CD14-positive monocyte (primary cell): ENCODE measurements at regions not wholly inside any gene's neighbourhood (a gene's known extent, or its start where the extent isn't known, plus 50 kb on each side); places are given as distances from the start of the nearest gene placed in this dataset.

Source experiments
- DNase-seq, 3 donors: peaks; one replicate each; pipeline ENCODE4 v3.0.0-alpha.2; 2011 to 2022
- H2AFZ ChIP-seq: 2 replicates; pipeline ENCODE4 v1.6.0; 2012; ENCODE audit warnings: mild to moderate bottlenecking, low read depth, low read length, inconsistent platforms; ENCODE audit not compliant: insufficient read depth, poor library complexity, severe bottlenecking
- H3K27ac ChIP-seq, 2 donors: 1 replicate in 1 of 2; 2 replicates in 1 of 2; pipeline ENCODE4 v1.5.1; 2012 to 2013; ENCODE audit warnings: low read length in 2 of 2, control low read depth in 1 of 2, inconsistent platforms in 1 of 2, low read depth in 1 of 2, mild to moderate bottlenecking in 1 of 2
- H3K27me3 ChIP-seq, 2 donors: one replicate each; pipeline versions ENCODE4 v1.6.0 to v1.6.1; 2011 to 2013; ENCODE audit warnings: low read length in 2 of 2; ENCODE audit not compliant: control insufficient read depth in 2 of 2, insufficient read depth in 2 of 2
- H3K36me3 ChIP-seq, 2 donors: replicated peaks in 1 of 2; 1 replicate in 1 of 2; 2 replicates in 1 of 2; pipeline versions ENCODE4 v1.5.1 to v1.6.1; 2012 to 2013; ENCODE audit warnings: low read length in 2 of 2, control low read depth in 1 of 2, inconsistent platforms in 1 of 2, mild to moderate bottlenecking in 1 of 2; ENCODE audit not compliant: insufficient read depth in 2 of 2, control insufficient read depth in 1 of 2
- H3K4me1 ChIP-seq, 2 donors: 1 replicate in 1 of 2; 2 replicates in 1 of 2; pipeline versions ENCODE4 v1.5.1 to v1.6.1; 2012 to 2013; ENCODE audit warnings: low read length in 2 of 2, control low read depth in 1 of 2, inconsistent platforms in 1 of 2, mild to moderate bottlenecking in 1 of 2, moderate library complexity in 1 of 2; ENCODE audit not compliant: insufficient read depth in 2 of 2, control insufficient read depth in 1 of 2
- H3K4me2 ChIP-seq: replicated peaks from 2 replicates; pipeline ENCODE3; 2012; ENCODE audit warnings: low read length, moderate library complexity, mild to moderate bottlenecking; ENCODE audit not compliant: poor library complexity, severe bottlenecking; ENCODE audit errors: extremely low read depth
- H3K4me3 ChIP-seq, 3 experiments: fragments of 200-600 bp in 1 of 3; sonication (generic) in 1 of 3; replicated peaks in 1 of 3; 1 replicate in 2 of 3; 2 replicates in 1 of 3; pipeline ENCODE4 v1.5.1; 2011 to 2013; ENCODE audit warnings: low read length in 3 of 3, mild to moderate bottlenecking in 3 of 3, control low read depth in 2 of 3, low read depth in 2 of 3, inconsistent platforms in 1 of 3, moderate library complexity in 1 of 3
- H3K79me2 ChIP-seq: 2 replicates; pipeline ENCODE4 v1.6.0; 2012; ENCODE audit warnings: mild to moderate bottlenecking, control low read depth, inconsistent platforms, low read length, moderate library complexity; ENCODE audit not compliant: insufficient read depth
- H3K9ac ChIP-seq: 2 replicates; pipeline ENCODE4 v1.6.0; 2017; ENCODE audit warnings: low read length, mild to moderate bottlenecking; ENCODE audit not compliant: insufficient read depth, poor library complexity, severe bottlenecking
- H3K9me3 ChIP-seq, 2 donors: replicated peaks in 1 of 2; 1 replicate in 1 of 2; 2 replicates in 1 of 2; pipeline versions ENCODE4 v1.5.1 to v1.6.1; 2012 to 2013; ENCODE audit warnings: low read length in 2 of 2, control low read depth in 1 of 2; ENCODE audit not compliant: control insufficient read depth in 1 of 2, insufficient read depth in 1 of 2
- H4K20me1 ChIP-seq: 2 replicates; pipeline ENCODE4 v1.6.0; 2012; ENCODE audit warnings: mild to moderate bottlenecking, low read length, control low read depth, moderate library complexity; ENCODE audit not compliant: insufficient read depth
- H3K27ac Mint-ChIP-seq, 7 donors: one replicate each; pipeline ENCODE4 v1.8.0; 2020; ENCODE audit warnings: mild to moderate bottlenecking in 7 of 7, mixed read lengths in 7 of 7, moderate library complexity in 6 of 7, inconsistent platforms in 2 of 7
- H3K27me3 Mint-ChIP-seq, 3 donors: one replicate each; pipeline ENCODE4 v1.8.0; 2021 to 2022; ENCODE audit warnings: low read depth in 3 of 3, mild to moderate bottlenecking in 3 of 3, mixed read lengths in 3 of 3, moderate library complexity in 3 of 3, inconsistent platforms in 1 of 3
- H3K36me3 Mint-ChIP-seq, 2 donors: one replicate each; pipeline ENCODE4 v1.8.0; 2020; ENCODE audit warnings: mixed read lengths in 2 of 2, inconsistent platforms in 1 of 2, mild to moderate bottlenecking in 1 of 2
- H3K4me1 Mint-ChIP-seq: one replicate; pipeline ENCODE4 v1.8.0; 2020; ENCODE audit warnings: mild to moderate bottlenecking, mixed read lengths
- H3K4me3 Mint-ChIP-seq, 2 donors: one replicate each; pipeline ENCODE4 v1.8.0; 2020; ENCODE audit warnings: mild to moderate bottlenecking in 2 of 2, mixed read lengths in 2 of 2, moderate library complexity in 1 of 2
- H3K9me3 Mint-ChIP-seq, 7 donors: one replicate each; pipeline ENCODE4 v1.8.0; 2020 to 2022; ENCODE audit warnings: mixed read lengths in 7 of 7, mild to moderate bottlenecking in 6 of 7, moderate library complexity in 6 of 7, inconsistent platforms in 2 of 7
- WGBS: methylation state at CpG from one replicate; pipeline ENCODE4 v1.1.5; 2013; ENCODE audit warnings: missing lambda C conversion rate; ENCODE audit not compliant: insufficient coverage; 5-methylcytosine and 5-hydroxymethylcytosine counted together
- intact Hi-C, 2 donors: fragments of 100-400 bp; cut with micrococcal nuclease; formaldehyde crosslinking; loops; one replicate each; pipeline versions ENCODE4 v1.15.0 to v1.15.1; 2023
- TF ChIP-seq, protein P1 (sequence below): fragments of 200-600 bp; IDR thresholded peaks from one replicate; pipeline ENCODE4 v1.8.0; 2022; ENCODE audit warnings: antibody characterized with exemption, mild to moderate bottlenecking

DNA sequence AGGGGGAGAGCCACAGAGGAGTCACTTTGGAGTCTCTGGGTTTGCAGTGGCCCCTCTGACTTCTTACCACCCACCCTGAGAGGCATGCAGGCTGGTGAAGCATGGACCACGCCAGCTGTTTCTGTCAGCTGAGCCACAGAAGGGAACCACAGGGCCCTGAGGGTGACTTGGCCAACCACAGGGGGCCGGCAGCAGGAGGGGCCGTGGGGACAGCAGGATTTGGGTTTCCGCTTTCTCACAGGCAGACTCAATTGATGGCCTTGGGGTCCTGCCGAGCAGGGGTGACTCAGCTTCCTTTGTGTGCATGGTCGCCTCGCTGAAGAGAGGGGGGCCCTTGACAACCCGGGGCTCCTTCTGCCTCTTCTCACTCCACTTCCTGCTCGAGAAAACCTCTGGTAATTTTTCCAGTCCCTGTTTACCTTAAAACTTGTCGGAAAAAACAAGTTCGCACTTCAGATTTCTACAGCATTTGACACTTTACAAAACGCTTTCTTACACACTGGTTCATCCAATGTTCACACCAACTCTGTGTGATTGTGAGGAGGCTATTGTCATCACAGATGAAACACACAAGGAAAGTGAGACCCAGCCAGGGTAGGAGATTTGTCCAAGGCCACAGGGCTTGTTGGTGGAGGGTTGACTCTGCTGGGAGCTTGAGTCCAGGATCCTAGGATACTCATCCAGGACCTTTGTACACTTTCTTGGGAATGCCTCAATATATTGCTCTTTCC is 311.2 kb downstream of the LPIN1 start:
- Histone ChIP-seq H3K4me1 (peaks cover 24 to 42% of the 10 kb centered on the region in 2 donors), H3K4me3 (peak overlapping the region in 1 of 3 experiments; percentile 46), H3K79me2 (no peaks in the 10 kb centered on the region), H3K27me3 (peaks cover 0 to 5% of the 10 kb centered on the region in 2 donors), H3K36me3 (no peaks in the 10 kb centered on the region), H3K4me2 (peak overlapping the region; percentile 52), H3K27ac (no peak overlapping the region), H4K20me1 (no peaks in the 10 kb centered on the region), H3K9ac (no peak overlapping the region), H3K9me3 (no peaks in the 10 kb centered on the region), H2AFZ (no peak overlapping the region)
- H3K9me3 Mint-ChIP-seq: peaks cover 0 to 5% (median 2%) of the 10 kb centered on the region in 7 donors
- intact Hi-C loops: loop anchor here in 1 of 2 donors (10.0 kb wide), 1 partner anchor 103 kb away; no protein-coding TSS in a partner anchor
- peak overlapping the region in 6 of 7 donors; percentile 16 to 77 (median 64) for H3K27ac Mint-ChIP-seq
- peaks cover 7 to 26% (median 14%) of the 10 kb centered on the region in 3 donors for H3K27me3 Mint-ChIP-seq
- H3K4me1 Mint-ChIP-seq: peaks cover 47% of the 10 kb centered on the region
- 0% methylated on average over 7 of the region's 12 CpGs for WGBS
- peak overlapping the region; percentile 52 to 76 for H3K4me3 Mint-ChIP-seq
- TF ChIP-seq, protein P1, sequence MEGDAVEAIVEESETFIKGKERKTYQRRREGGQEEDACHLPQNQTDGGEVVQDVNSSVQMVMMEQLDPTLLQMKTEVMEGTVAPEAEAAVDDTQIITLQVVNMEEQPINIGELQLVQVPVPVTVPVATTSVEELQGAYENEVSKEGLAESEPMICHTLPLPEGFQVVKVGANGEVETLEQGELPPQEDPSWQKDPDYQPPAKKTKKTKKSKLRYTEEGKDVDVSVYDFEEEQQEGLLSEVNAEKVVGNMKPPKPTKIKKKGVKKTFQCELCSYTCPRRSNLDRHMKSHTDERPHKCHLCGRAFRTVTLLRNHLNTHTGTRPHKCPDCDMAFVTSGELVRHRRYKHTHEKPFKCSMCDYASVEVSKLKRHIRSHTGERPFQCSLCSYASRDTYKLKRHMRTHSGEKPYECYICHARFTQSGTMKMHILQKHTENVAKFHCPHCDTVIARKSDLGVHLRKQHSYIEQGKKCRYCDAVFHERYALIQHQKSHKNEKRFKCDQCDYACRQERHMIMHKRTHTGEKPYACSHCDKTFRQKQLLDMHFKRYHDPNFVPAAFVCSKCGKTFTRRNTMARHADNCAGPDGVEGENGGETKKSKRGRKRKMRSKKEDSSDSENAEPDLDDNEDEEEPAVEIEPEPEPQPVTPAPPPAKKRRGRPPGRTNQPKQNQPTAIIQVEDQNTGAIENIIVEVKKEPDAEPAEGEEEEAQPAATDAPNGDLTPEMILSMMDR: no peak
- DNase-seq: peak; percentile 70 to 83 (median 76)
- peaks cover 3 to 5% of the 10 kb centered on the region in 2 donors for H3K36me3 Mint-ChIP-seq

DNA sequence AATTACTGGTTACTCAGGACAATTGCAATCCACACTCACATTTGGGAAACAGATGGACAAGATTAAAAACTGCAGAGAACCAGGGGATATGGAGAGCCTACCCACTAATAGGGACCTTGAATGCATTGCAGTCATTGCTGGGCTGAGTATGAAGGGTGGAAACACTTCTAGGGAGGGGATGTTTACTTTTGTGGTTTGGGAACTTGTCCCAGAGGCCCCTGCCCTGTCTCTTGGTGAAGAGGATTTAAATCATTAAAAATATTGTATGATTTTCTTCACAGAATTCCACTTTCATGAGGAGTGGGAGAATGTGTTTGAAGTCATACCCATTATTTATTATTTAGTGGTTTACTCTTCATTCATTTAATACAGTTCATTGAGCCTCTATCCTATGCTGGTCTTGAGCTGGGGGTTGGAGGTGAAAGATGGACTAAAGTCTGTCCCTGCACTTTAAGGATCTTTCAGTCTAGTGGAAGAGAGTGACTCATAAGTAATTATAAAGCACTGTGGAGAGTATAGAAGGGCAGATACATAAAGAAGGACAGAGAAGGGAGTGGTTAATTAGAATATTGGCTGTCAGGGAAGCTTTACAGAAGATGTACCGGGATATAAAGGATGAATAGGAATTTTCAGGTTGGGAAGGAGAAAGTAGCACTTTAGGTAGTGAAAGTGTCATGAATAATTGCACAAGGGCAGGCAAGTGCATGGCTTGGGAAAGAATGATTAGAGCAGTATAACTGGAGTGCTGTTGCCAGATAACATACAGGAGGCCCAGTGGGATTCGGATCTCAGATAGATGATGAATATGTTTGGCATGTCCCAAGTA is 313.4 kb downstream of the LPIN1 start:
- no peak for DNase-seq
- H4K20me1 ChIP-seq: no peaks in the 10 kb centered on the region
- peaks cover 0 to 3% of the 10 kb centered on the region in 2 donors for H3K36me3 Mint-ChIP-seq
- intact Hi-C loops: loop anchor here in 1 of 2 donors (10.0 kb wide), 1 partner anchor 105 kb away; no protein-coding TSS in a partner anchor
- peaks cover 43% of the 10 kb centered on the region for H3K4me1 Mint-ChIP-seq
- H3K4me1 ChIP-seq: peaks cover 24 to 42% of the 10 kb centered on the region in 2 donors
- H3K27me3 ChIP-seq: peaks cover 0 to 5% of the 10 kb centered on the region in 2 donors
- no peak overlapping the region for H2AFZ ChIP-seq
- TF ChIP-seq, protein P1: no peak
- H3K79me2 ChIP-seq: no peaks in the 10 kb centered on the region
- H3K4me3 Mint-ChIP-seq: no peak overlapping the region
- H3K4me2 ChIP-seq: no peak overlapping the region
- peaks cover 7 to 21% (median 11%) of the 10 kb centered on the region in 3 donors for H3K27me3 Mint-ChIP-seq
- peak overlapping the region in 1 of 7 donors; percentile 5 for H3K27ac Mint-ChIP-seq
- no peaks in the 10 kb centered on the region for H3K9me3 ChIP-seq
- no peaks in the 10 kb centered on the region for H3K36me3 ChIP-seq
- 100% methylated on average over 1 of the region's 2 CpGs for WGBS
- H3K9ac ChIP-seq: no peak overlapping the region
- no peak overlapping the region for H3K27ac ChIP-seq
- H3K9me3 Mint-ChIP-seq: peaks cover 0 to 6% (median 2%) of the 10 kb centered on the region in 7 donors
- H3K4me3 ChIP-seq: no peak overlapping the region
